Muscle of arm (tissue), 1 donor: ENCODE measurements at regions not wholly inside any gene's neighbourhood (a gene's known extent, or its start where the extent isn't known, plus 50 kb on each side); places are given as distances from the start of the nearest gene placed in this dataset.

Experiments used
- DNase-seq: peaks from one replicate; pipeline ENCODE4 v3.0.0-alpha.2; 2013

DNA sequence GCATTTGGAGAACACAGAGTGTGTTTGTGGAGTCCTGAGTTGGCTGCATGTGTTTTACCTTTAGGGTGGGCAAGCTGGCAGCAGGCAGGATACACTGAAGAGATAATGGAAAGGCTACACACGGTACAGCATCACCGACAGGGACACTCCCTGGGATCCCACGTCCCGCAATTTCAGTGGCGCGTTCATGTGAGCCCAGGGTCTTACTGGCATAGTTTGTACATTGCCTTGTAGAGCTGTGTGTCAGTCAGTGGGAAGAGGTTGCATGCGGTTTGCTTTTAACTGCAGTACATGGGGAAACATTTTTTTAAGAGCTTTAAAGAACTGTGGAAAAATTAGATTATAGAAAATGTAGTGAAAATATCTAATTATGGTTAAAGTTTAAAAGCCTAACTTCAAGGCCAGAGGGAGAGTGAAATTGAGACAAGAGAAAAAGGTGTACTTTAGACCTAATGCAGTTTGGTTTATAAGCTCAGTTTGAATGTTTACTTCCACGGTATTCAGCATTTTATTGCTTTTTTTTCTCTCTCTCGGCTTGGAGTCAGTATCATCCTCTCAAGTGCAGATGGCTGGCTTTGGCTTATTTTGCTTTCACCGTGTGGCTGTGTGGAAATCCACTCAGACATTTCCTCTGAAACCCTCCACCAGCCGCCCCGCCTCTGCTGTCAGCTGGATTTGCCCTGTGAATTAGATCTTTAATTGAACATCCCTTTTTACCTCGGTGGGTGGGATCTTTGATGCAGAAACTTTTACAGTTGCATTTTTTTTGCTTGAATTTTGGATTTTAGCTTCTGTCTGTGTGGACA is 364.2 kb upstream of the COBL start:
- no peak for DNase-seq

DNA sequence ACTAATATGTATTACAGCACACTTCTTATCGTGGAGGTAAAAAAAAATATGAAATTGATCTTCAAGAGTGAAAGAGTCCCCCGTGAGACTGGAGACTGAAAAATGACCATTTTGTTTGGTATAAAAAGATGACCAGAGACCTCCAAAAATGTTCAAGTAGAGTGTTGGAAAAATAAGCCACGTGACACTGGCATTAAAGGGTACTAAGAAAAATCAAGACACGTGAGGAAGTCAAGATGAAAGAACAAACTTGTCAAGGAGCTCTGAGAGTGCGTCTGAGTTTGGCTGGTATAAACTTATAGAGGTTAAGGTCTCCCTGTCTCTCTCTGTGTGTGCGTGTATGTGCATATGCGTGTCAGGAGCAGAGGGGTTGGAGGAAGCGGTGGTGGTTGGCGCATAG is 362.7 kb upstream of the COBL start:
- no peak for DNase-seq

- no peak for DNase-seq
These were observed 350.1 kb upstream of the COBL start for GRCh38 chr7:51666751-51667150.

DNA sequence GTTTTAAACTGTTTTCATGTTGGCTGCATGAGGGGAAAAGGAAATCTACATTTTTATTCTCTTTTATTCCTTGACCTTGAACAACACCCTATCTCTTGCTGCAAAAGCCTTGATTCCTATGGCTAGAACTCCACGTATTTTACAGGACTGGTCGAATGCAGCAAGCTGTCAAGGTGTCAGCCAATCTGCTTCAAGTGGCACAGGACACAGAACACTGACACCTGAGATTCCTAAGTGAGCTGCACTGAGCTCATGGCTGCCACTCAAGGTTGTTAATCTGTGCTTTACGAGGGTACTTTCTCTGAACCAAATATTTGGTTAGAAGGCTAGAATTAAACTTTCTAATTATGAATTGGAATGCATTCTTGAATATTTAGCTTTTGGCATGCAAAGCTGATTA is 349.7 kb upstream of the COBL start:
- no peak for DNase-seq

- no peak for DNase-seq
These were observed 348.6 kb upstream of the COBL start for GRCh38 chr7:51665045-51665780.

- DNase-seq = no peak
These were observed 343.9 kb upstream of the COBL start for GRCh38 chr7:51660516-51660915.

DNA sequence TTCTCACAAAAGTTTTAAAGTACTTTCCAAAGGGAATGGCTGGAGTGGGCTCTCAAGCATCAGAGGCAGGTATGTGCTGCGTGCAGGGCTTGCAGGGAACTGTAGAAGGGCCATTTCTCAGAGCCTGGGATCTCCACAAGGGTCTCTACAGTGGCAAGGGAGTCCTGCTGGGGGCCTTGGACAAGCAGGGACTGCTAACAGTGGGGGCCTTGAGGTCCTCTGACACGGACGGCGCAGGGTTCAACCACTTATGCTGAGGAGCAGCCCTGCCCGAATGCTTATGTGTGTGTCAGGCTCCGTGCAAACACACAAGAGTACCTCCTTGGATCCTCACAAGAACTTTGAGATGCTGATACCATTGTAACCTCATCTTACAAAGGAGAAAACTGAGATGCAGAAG is 342.1 kb upstream of the COBL start:
- no peak for DNase-seq

GRCh38 chr7:51647931-51648351 is 331.3 kb upstream of the COBL start:
- DNase-seq = peak; percentile 12

DNA sequence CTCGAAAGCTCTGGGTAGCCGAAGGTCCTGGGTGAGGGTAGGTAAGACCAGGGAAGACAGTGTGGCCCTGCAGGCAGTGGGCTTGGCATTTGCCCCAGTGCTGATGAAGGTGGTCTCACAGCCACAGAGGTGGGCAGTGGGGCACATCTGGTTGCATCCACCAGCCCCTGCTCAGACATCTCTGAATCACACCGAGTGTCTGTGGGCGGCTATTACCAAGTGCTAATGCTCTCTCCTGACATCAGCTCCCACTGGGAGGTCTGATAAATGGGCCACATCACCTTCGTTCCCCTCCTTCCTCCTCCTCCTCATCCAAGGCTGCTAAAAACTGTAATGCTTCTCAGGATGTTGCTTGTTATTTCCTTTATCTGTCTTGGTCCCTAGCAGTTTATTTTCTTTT is 330.9 kb upstream of the COBL start:
- no peak for DNase-seq

- no peak for DNase-seq
These were observed 329.2 kb upstream of the COBL start for GRCh38 chr7:51645702-51646298.

DNA sequence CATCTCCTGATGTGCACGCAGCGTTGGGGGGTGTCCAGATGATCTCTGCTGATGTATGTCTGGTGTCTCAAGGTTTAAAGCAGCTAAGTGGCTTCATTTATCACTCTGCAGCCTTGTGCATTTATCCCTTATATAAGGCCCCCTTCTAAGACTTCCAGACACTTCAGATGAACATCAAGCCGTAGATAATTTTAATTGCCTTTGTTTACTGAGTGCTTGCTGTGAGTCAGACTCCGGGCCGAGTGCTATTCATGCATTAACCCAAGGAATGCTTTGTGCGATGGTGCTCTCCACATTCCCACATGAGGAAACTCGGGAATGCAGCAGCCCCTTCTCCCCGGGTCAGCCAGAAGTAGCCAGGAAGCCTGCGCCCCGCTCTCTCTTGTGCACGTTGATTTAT is 328.6 kb upstream of the COBL start:
- DNase-seq = no peak

- DNase-seq = no peak
These were observed 327.6 kb upstream of the COBL start for GRCh38 chr7:51644216-51644615.

GRCh38 chr7:51640841-51641240 is 324.2 kb upstream of the COBL start:
- no peak for DNase-seq

GRCh38 chr7:51639661-51640334 is 323.2 kb upstream of the COBL start:
- DNase-seq = no peak

- no peak for DNase-seq
These were observed 319.9 kb upstream of the COBL start for GRCh38 chr7:51636503-51636902.

DNA sequence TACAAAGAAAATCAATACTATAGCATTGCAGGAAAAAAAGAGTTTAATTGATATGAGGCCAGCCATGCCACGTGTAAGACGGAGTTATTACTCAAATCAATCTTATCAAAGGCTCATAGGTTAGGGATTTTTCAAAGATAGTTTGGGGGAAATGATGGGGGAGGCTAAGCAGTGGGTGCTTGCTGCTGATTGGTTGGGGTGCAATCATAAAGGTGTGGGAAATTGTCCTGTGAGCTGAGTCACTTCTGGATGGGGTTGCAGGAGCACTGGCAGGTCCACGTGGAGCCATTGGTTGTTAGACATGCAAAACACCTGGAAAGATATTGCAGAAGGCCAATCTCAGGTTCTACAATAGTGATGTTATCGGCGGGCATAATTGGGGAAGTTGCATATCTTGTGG is 319.2 kb upstream of the COBL start:
- DNase-seq = no peak

GRCh38 chr7:51634538-51634937 is 317.9 kb upstream of the COBL start:
- no peak for DNase-seq

GRCh38 chr7:51634025-51634424 is 317.4 kb upstream of the COBL start:
- DNase-seq = no peak

DNA sequence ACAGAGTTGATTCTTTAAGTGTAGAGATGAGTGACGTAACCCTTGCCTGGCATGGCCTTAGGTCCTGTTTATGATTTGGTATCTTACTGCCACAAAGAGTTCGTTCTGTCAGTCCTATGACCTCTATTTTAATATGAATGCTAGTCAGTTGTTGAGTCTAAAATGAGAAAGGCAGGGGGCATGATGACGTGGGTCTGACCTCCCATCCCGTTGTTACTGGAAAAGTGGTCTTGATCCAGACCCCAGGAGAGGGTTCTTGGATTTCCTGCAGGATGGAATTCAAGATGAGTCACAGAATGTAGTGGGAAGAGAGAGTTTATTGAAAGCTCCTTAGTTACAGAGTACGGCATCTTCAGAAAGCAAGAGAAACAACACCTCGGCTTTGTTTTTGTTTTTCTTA is 317.0 kb upstream of the COBL start:
- DNase-seq = no peak

DNA sequence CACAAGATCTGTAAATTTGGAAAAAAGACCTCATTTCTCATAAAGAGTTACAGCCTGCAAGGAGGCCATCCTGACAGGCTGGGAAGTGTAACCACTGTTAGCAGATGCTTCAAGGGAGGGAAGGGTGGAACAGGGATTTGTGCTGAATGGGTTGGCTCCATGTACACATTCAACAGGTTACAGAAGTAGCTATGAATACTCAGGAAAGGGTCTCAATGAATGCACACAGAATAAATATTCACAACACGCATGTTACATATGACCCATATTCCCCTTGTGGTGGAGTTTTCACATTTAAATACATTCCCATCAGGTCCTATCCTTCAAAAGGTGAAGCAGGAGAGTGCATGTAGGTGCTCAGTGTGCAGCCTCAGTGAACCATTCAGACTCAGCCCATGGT is 316.4 kb upstream of the COBL start:
- DNase-seq = no peak

DNA sequence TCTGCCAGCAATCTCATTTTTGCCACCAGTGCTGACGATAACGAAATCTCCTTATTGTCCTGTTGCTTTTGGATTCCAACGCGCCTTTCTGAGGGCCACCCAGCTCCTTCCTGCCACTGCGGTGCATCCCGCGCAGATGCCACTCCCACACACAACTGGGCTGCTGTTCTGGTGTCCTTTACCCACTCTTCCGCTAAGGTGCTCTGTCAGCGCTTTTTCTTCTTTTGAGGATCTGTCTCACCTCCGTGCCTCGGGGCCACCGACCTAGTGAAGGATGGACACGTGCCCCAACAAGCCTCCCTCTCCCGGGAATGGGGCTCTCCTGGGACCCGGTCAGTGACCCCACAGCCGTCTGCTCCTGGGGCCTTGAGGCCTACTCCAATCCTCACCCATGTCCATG is 314.3 kb upstream of the COBL start:
- no peak for DNase-seq

- DNase-seq = no peak
These were observed 312.6 kb upstream of the COBL start for GRCh38 chr7:51629206-51629605.

GRCh38 chr7:51621956-51622355 is 305.3 kb upstream of the COBL start:
- DNase-seq = no peak
